ENCODE measurements at regions not wholly inside any gene's neighbourhood (a gene's known extent, or its start where the extent isn't known, plus 50 kb on each side); places are given as distances from the start of the nearest gene placed in this dataset.

GRCh38 chr4:20109391-20109790 lies 142.3 kb upstream of the SLIT2 start:
- no peak for TF ChIP-seq POLR2A (IDR thresholded peaks at IDR 0.05)
- TF ChIP-seq, protein P1, sequence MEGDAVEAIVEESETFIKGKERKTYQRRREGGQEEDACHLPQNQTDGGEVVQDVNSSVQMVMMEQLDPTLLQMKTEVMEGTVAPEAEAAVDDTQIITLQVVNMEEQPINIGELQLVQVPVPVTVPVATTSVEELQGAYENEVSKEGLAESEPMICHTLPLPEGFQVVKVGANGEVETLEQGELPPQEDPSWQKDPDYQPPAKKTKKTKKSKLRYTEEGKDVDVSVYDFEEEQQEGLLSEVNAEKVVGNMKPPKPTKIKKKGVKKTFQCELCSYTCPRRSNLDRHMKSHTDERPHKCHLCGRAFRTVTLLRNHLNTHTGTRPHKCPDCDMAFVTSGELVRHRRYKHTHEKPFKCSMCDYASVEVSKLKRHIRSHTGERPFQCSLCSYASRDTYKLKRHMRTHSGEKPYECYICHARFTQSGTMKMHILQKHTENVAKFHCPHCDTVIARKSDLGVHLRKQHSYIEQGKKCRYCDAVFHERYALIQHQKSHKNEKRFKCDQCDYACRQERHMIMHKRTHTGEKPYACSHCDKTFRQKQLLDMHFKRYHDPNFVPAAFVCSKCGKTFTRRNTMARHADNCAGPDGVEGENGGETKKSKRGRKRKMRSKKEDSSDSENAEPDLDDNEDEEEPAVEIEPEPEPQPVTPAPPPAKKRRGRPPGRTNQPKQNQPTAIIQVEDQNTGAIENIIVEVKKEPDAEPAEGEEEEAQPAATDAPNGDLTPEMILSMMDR (IDR thresholded peaks at IDR 0.05): no peak

Data from testis (tissue), 2 donors.